Anterior cingulate cortex (tissue), 58 donors: ENCODE measurements at regions not wholly inside any gene's neighbourhood (a gene's known extent, or its start where the extent isn't known, plus 50 kb on each side); places are given as distances from the start of the nearest gene placed in this dataset.
"Not testable (repeated sequence)": the region's sequence is repeated elsewhere in the genome, so short reads cannot be mapped to it uniquely, and the experiment has no call there.

Experiments
- DNase-seq, 58 donors: peaks; one replicate each; lab custom pipeline; 2025; lab: John Stamatoyannopoulos, UW

- DNase-seq = no peak
These were observed 63.9 kb upstream of the EDAR start for GRCh38 chr2:109052922-109053321.

- DNase-seq = no peak
These were observed 60.0 kb upstream of the EDAR start for GRCh38 chr2:109049022-109049421.

- DNase-seq = no peak
These were observed 59.1 kb upstream of the EDAR start for GRCh38 chr2:109048163-109048562.

- not testable (repeated sequence) for DNase-seq
These were observed 58.5 kb upstream of the EDAR start for GRCh38 chr2:109047569-109047968.

GRCh38 chr2:109046925-109047508 lies 58.0 kb upstream of the EDAR start:
- no peak for DNase-seq

- DNase-seq = no peak
These were observed 56.5 kb upstream of the EDAR start for GRCh38 chr2:109045505-109045904.

GRCh38 chr2:109038992-109039391 lies 50.0 kb upstream of the EDAR start:
- peak in 1 of 58 donors; percentile 2 for DNase-seq
